HG02798 (cell line): ENCODE measurements at regions not wholly inside any gene's neighbourhood (a gene's known extent, or its start where the extent isn't known, plus 50 kb on each side); places are given as distances from the start of the nearest gene placed in this dataset.
"Not testable (repeated sequence)": the region's sequence is repeated elsewhere in the genome, so short reads cannot be mapped to it uniquely, and the experiment has no call there.

Experiments used
- ATAC-seq: cut with Tn5 transposase; IDR thresholded peaks from one replicate; pipeline ENCODE4 v1.9.1; 2021; ENCODE audit warnings: mild to moderate bottlenecking; ENCODE audit not compliant: unreplicated experiment, poor library complexity

DNA sequence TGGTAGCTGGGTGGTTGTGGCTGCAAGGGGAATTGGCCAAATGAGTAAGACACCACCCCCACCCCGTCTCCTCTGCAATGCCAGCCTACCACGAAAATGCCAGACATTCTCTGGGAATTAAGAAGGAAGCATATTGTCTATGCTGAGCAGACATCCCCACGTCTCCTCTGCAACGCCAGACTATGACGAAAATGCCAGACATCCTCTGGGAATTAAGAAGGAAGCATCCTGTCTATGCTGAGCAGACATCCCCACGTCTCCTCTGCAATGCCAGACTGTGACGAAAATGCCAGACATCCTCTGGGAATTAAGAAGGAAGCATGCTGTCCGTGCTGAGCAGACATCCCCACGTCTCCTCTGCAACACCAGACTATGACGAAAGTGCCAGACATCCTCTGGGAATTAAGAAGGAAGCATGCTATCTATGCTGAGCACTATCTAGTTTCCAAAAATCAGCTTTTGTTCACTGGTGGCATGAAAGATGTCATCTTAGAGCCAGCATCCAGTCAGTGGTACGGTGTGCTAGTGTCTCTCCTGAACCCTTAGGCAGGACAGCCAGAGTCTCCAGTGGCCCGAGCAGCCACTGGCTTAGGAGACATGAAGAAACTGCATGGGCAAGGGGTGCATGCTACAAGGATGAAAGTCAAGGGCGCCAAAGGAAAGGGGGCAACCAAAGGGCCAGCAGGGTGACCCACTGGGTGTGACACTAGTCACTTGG lies 339.8 kb upstream of the FRG1 start:
- no peak for ATAC-seq

DNA sequence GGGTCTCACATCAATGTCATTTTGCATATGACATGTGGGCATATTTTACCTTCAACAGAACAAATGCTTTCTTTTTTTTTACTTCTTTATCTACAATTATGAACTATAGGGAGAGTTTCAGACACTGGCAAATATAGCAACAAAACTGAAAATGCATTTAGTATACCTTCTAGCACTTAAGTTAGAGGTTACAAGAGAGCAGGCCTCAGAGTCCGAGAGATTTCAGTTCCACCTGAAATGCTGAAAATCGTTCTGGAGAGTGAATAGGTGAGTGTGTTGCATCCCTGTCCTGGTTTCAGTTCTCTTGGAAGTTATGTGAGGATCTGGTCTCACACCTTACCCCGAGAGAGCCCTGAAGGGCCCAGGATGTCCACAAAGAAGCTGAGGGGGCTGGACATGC lies 337.8 kb upstream of the FRG1 start:
- not testable (repeated sequence) for ATAC-seq

DNA sequence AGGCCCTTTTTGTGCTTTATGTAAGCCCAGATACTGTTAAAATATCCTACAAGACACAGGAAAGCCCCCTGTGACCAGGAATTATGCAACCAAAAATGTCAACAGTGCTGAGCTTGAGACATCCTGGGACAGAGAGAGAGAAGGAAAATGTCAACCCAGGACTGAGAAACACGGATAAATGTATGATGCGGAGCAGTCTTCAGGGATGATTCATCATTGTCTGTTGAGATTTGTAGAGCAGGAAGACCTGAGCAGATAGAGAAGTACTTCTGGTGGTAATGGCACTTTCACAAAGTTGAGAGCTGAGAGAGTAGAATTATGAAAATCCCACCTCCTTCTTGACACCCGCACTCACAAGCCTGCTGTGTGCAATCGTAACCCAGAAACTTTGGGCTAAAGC lies 330.1 kb upstream of the FRG1 start:
- not testable (repeated sequence) for ATAC-seq

DNA sequence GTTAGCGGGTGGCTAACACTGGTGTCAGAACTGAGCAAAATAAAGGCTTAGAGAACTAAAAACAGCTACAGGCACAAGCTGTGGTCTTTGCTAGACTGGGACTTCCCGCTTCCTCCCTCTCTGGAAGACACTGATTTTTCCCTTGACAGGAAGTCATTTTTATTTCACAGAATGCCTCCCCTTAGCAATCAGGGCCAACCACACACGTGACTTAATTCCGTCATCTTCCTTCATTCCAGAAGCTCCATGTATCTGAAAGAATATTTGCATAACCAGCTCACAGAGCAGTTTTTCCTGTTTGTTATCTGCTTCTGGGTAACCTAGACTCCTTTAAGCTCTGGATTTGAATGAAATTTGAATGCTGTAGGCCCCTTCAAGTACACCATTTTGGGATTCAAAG lies 327.5 kb upstream of the FRG1 start:
- no peak for ATAC-seq

DNA sequence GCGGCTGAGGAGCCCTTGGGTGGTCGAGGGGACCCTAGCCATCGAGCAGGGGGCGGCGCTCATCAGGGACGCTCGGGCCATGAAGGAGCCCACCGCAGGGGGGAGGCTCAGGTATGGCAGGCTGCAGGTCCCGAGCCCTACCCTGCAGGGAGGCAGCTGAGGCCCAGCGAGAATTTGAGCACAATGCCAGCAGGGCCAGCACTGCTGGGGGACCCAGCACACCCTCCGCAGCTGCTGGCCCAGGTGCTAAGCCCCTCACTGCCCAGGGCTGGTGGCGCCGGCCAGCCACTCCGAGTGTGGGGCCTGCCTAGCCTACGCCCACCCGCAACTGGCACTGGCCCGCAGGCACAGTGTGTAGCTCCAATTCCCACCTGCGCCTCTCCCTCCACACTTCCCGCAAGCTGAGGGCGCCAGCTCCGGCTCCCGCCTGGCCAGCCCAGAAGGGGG lies 325.4 kb upstream of the FRG1 start:
- no peak for ATAC-seq

DNA sequence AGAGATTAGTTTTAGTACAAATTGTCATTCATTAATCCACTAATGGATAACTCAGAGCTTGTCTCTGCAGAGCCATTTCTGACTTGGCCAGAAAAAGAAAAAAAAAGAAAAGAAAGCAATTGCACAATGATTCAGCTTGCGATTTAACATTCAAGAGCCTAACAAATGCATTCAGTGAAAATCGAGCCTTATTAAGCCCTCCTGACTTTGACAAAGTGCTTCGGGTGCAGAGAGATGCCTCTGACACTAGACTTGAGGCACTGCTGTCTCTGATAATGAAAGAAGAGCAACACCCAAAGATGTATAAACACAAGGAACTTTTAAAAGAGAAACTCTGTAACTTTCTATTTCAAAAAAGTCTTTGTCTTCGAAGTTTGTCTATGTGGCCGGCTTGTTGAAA lies 322.9 kb upstream of the FRG1 start:
- not testable (repeated sequence) for ATAC-seq

DNA sequence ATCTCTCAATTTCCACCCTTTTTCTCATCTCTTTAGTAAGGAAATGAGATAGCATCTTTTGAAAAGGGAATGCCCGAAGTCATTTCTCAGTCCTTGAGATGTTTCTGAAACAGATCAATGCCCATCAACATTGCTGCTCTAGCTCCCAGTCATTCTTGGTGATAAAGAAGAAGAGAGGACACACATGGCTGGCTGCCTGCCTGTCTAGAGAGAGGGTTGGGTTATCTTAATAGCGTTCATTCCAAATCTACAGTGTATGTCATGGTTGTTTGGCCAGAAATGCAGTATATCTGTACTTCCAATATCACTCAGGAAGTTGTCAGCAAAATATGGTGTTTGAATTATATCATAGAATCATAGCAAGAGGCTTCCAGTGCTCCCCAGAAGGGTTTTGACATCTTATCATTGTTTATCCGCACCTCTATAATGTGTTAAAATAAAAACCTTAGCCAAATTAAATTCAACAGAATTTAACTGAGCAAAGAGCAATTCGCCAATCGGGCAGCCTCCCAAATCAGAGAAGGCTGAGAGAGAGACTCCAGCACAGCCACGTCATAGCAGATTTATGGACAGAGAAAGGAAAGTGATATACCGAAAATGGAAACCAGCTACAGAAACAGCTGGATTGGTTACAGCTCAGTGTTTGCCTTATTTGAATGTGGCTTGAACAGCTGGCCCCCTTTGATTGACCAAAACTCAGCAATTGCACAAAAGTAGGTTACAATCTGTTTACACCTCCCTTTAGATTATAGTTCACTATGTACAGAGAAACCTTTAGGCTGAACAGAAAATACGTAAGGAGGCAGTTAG lies 321.0 kb upstream of the FRG1 start:
- ATAC-seq = not testable (repeated sequence)

DNA sequence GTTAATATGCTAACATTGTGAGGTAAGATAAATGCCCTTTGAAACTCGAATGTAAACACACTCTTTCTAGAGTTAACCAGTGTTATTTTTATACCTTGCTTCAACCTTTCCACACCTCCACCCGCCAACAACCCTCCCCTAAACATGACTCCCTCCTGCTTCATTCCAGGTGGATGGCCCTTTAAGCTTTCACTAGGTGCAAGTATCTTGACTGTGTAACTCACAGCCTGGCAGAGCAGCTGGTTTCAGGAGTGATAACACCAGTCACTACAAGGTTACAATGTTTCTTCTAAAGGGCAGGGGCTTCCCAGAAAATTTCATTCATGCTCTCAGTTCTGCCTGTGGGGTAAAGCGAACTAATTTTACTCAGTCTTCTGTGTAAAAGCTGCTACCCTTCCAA lies 318.1 kb upstream of the FRG1 start:
- ATAC-seq = peak; percentile 57

DNA sequence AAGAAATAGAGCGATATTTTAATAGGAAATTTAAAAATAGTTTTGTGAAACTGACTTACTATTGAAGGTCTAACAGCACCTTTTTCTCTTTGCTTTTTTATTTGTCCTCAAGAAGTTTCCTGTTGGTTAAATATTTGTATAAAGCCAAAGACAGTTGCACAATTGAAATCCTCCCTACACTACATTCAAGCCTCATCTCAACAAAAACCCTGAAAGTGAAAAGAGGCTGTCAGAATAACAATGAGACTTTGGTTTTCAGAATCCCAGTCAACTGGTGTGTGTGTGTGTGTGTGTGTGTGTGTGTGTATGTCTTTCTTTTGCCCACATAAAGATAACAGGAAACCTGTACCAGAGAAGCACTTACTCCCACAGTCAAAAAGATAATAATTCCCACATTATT lies 313.6 kb upstream of the FRG1 start:
- ATAC-seq = not testable (repeated sequence)

DNA sequence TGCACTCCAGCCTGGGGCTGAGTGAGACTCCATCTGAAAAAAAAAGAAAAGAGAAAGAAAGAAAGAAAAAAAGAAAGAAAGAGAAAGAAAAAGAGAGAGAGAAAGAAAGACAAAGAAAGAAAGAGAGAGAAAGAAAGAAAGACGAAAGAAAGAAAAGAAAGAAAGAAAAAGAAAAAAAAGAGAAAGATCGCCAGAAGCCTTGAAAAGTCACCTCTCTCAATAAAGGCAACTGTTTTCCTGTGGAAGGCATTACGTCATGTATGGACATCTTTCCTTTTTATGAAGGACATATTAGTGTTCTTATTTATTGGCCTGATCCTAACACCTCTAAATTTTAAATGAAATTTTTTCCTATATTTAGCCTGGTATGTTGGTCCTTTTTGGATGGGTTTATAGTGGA lies 310.9 kb upstream of the FRG1 start:
- not testable (repeated sequence) for ATAC-seq

DNA sequence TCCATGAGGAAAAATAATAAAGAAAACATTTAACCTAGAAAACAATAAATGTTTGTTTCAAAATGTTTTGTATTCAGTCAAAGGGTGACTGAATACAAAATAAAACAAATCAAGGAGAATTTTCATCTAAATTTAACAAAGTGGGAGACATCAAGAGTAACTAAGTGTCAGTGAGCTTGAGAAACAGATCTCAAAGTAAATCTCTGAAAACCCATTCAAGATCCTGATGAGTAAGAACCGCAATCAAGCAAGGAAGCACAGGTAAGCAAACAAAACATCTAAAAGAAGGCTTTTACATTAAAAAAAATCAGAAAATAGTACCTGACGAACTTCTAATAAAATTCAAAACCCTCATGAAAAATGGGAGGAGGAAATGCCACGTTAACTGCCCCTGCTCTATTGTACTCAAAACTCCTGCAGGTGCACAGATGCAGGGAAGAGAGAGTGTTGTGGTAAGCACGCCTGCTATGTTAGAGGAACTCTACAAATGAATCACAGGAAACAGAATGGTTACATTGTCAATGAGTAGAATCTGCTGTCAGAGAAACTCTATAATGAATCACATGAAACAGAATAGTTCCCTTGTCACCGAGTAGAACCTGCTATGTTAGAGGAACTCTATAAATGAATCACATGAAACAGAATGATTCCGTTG lies 309.6 kb upstream of the FRG1 start:
- ATAC-seq = peak; percentile 93

DNA sequence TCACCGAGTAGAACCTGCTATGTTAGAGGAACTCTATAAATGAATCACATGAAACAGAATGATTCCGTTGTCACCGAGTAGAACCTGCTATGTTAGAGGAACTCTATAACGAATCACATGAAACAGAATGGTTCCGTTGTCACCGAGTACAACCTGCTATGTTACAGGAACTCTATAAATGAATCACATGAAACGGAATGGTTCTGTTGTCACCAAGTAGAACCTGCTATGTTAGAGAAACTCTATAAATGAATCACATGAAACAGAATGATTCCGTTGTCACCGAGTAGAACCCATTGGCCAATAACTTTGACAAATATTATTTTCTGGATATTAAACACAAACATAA lies 309.1 kb upstream of the FRG1 start:
- ATAC-seq = not testable (repeated sequence)

DNA sequence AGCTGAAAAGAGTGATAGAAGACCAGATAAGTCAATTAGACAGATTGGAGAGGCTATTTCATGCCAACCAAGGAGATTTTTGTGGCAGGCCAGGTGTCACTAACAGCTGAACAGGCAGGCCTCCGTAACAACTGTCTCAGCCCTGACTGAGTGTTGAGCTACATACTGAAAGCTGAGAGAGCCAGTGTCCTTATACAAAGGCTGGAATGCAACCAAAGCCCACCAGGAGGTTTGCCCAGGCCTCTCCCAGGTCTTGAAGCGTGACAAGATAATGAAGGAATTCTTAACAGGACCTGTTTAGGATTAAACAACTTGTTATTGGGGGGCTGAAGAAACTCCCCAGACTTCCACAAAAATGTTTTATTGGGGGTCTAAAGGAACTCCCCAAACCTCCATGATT lies 290.2 kb upstream of the FRG1 start:
- ATAC-seq = not testable (repeated sequence)

DNA sequence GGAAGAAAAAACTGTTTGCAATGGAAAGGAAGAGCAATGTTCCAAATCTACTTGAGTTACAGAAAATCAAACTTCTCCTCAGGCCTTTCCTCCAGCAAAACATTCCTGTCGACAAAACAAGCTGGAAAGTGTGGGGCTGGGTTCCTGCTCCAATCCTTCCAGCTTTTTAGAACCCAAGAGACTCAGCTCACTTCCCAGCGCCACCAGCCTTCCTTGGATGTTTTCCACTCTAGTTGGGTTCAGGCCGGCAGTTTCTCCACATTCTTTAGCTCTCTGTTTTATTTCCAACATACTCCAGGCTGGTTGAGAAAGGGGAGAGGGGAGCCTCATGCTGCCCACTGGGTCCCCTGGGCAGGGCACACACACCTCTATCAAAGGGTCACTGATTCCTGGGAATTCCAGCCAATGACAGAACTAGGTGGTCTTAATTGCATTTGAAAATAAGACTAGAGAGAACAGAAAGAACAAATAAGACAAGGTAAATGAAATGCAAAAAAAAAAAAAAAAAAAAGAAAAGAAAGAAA lies 287.5 kb upstream of the FRG1 start:
- ATAC-seq = not testable (repeated sequence)

DNA sequence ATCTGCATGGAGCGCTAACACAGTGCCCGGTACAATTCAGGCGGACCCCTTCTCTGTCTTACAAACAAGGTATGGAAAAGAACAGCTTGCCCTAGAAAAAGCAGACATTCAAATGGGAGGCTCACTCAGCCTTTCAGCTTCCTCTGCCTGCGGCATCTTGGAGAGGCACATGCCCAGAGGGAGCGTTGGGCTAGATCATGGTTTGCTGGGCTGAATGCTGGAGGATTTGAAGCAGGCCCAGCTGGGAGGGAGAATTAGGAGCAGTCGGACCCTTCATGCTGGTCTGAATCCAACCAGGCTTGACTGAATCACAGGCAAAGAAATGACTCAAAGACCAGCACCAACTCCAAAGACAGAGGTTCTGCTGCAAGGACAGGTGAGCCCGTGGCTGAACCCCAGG lies 286.7 kb upstream of the FRG1 start:
- not testable (repeated sequence) for ATAC-seq

DNA sequence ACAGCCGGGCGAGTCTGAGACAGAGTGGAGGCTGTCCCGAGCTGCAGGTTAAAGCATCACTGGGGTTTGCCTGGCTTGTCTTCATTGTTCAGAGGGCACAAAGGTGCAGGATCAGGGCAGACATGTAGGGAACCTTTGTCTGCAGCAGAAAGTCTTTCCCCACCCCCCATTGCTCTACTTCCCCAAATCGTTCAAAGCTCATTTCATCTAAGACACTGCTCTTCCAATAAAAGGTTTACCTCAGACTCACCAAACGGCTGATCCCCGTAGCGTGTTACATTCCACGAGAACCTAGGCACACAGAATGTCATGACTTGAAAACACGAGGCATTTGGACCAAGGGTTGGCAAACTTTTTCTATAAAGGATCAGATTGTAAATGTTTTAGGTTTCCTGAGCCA lies 286.3 kb upstream of the FRG1 start:
- ATAC-seq = not testable (repeated sequence)

DNA sequence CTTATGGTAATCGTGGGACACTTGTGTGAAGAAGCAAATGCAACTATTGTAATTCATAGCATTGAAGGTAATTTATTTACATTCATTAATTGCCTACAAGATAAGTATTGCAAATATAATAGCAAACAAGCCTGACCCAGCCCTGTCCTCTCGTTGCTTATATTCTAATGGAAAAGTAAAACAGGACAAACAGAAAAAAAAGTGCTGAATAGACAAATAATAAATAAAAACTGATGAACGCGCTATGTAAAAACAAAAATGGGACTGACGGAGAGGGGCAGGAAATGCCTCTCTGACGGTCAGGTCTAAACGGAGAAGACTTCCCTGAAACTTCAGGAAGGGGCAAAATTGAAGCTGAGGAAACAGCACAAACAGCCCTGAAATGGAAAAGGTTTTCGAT lies 284.9 kb upstream of the FRG1 start:
- not testable (repeated sequence) for ATAC-seq

DNA sequence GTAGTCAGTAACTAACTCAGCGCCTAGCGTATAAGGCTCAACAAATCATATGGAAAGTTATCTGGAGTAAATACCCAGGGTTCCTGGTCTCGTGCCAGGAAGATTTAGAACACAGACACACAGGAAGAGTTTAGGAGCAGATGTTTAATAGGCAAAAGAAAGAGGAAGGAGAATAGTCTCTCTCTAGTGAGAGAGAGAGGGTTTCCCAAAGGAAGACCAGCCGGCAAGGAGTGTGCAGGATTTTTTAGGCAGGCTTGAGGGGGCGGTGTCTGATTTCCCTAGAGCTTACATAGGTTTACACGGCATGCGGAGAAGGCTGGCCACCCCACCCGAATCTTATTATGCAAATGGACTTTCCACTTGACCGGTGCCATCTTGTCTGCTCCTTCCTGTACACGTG lies 284.0 kb upstream of the FRG1 start:
- ATAC-seq = no peak

DNA sequence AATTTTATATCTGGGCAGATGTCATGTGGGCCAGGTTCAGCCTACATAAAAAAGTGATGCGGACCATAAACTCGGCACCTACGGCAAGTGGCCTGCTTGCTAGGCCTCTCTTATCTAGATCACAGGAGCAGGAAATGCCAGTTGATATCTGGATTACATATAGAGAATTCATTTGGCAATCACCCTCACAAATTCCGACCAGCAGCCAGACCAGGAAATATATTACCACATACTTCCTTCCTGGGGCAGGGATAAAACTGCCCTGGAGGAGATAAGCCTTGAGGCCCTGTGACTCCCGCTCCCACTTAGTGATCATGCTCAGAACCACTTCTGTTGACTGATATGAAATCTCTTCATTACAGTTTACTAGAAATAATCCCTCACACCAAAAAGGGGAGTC lies 282.4 kb upstream of the FRG1 start:
- not testable (repeated sequence) for ATAC-seq

DNA sequence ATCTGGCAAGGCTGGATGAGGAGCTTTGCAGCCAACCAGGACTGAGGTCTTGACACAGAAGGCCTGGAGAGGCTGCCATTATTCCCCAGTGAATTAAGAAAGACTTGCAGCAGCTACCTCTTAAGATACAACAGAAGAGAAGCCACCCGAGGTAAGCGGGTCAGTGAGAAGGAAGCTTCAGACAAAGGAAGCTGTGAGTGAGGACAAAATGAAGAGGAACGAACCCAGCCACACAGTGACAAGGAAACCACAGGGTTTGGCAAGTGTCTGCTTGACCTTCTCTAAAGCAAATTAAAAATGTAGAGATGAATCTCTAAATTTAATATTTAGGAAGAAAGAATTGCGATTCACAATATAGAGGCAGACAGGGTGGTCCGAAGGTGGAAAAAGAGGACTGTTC lies 281.8 kb upstream of the FRG1 start:
- not testable (repeated sequence) for ATAC-seq

DNA sequence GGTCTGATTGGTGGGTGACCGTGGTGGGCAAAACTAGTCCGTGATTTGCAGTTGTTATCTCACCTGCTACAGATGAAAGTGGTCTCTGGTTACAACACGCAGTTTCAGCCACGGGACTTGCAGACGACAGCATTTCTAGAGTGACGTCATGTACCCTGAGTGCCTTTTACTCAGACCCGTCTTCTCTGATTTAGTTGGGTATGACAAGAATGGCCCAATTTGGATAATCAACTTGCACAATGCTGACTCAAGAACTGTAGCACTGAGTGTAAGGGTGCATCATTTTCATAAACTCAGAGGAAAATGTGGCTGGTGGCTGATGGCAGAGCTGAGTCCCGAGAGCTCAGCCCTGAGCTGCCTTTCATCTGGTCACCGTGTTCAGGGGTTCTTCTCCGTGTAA lies 281.4 kb upstream of the FRG1 start:
- no peak for ATAC-seq
